GM23338 (cell line): ENCODE measurements at regions not wholly inside any gene's neighbourhood (a gene's known extent, or its start where the extent isn't known, plus 50 kb on each side); places are given as distances from the start of the nearest gene placed in this dataset.

ENCODE experiments used
- ATAC-seq: fragments of 200-7000 bp; cut with Tn5 transposase; 3 replicates; pipeline ENCODE4 v1.9.1; 2020
- DNase-seq: peaks from one replicate; pipeline ENCODE4 v3.0.0-alpha.2; 2015; ENCODE audit warnings: low spot score
- H2AFZ ChIP-seq: fragments of 200-600 bp; sonication (generic); 2 replicates; pipeline ENCODE4 v1.8.0; 2016; ENCODE audit warnings: antibody characterized with exemption, mild to moderate bottlenecking, moderate library complexity
- H3F3A ChIP-seq: fragments of 200-600 bp; sonication (generic); replicated peaks from 2 replicates; pipeline ENCODE4 v1.8.0; 2017; ENCODE audit warnings: antibody characterized with exemption, mixed run types, low read depth
- H3K27ac ChIP-seq: fragments of 200-600 bp; sonication (generic); 2 replicates; pipeline ENCODE4 v1.6.1; 2016; ENCODE audit warnings: low read depth
- H3K27me3 ChIP-seq: fragments of 200-600 bp; sonication (generic); 2 replicates; pipeline ENCODE4 v1.8.0; 2016; ENCODE audit warnings: mild to moderate bottlenecking, mixed run types, moderate library complexity; ENCODE audit not compliant: insufficient read depth
- H3K36me3 ChIP-seq: fragments of 200-600 bp; sonication (generic); 2 replicates; pipeline ENCODE4 v1.8.0; 2016; ENCODE audit warnings: mild to moderate bottlenecking; ENCODE audit not compliant: insufficient read depth
- H3K4me1 ChIP-seq: fragments of 200-600 bp; sonication (generic); 2 replicates; pipeline ENCODE4 v1.8.0; 2016; ENCODE audit warnings: mild to moderate bottlenecking, moderate library complexity; ENCODE audit not compliant: insufficient read depth
- H3K4me2 ChIP-seq: fragments of 200-600 bp; sonication (generic); 2 replicates; pipeline ENCODE4 v1.7.1; 2017; ENCODE audit warnings: mixed run types
- H3K4me3 ChIP-seq: fragments of 200-600 bp; sonication (generic); 2 replicates; pipeline ENCODE4 v1.6.1; 2016; ENCODE audit warnings: mixed run types
- H3K79me2 ChIP-seq: fragments of 200-600 bp; sonication (generic); replicated peaks from 2 replicates; pipeline ENCODE4 v1.8.0; 2017; ENCODE audit warnings: mild to moderate bottlenecking; ENCODE audit not compliant: insufficient read depth
- H3K9me2 ChIP-seq: fragments of 200-600 bp; sonication (generic); 2 replicates; pipeline ENCODE4 v1.8.0; 2017; ENCODE audit not compliant: insufficient read depth
- H4K20me1 ChIP-seq: fragments of 200-600 bp; sonication (generic); replicated peaks from 2 replicates; pipeline ENCODE4 v1.8.0; 2017; ENCODE audit warnings: mild to moderate bottlenecking; ENCODE audit not compliant: insufficient read depth
- H3K27ac Mint-ChIP-seq: 2 replicates; pipeline ENCODE4 v1.8.0; 2020; ENCODE audit warnings: inconsistent platforms, mild to moderate bottlenecking, moderate library complexity, mixed read lengths
- H3K27me3 Mint-ChIP-seq: 3 replicates; pipeline ENCODE4 v1.8.0; 2022; ENCODE audit warnings: low read depth, mild to moderate bottlenecking, moderate library complexity, mixed read lengths, inconsistent platforms; ENCODE audit not compliant: insufficient read depth, poor library complexity
- H3K36me3 Mint-ChIP-seq: 3 replicates; pipeline ENCODE4 v1.8.0; 2021; ENCODE audit warnings: low read depth, mild to moderate bottlenecking, inconsistent platforms, moderate library complexity, mixed read lengths
- H3K4me1 Mint-ChIP-seq: 3 replicates; pipeline ENCODE4 v1.8.0; 2020; ENCODE audit warnings: mild to moderate bottlenecking, inconsistent platforms, mixed read lengths
- H3K4me3 Mint-ChIP-seq: 3 replicates; pipeline ENCODE4 v1.8.0; 2021; ENCODE audit warnings: moderate library complexity, mild to moderate bottlenecking, inconsistent platforms, mixed read lengths
- H3K9me3 Mint-ChIP-seq: 3 replicates; pipeline ENCODE4 v1.8.0; 2020; ENCODE audit warnings: moderate library complexity, mild to moderate bottlenecking, inconsistent platforms, mixed read lengths
- CREB1 ChIP-seq: fragments of 250-450 bp; sonication (Bioruptor Pico); IDR thresholded peaks from 2 replicates; pipeline ENCODE4 v1.5.0; 2020; ENCODE audit warnings: low read depth, mild to moderate bottlenecking, moderate library complexity
- CTCF ChIP-seq, 2 experiments: fragments of 200-600 bp in 1 of 2; sonication (generic) in 1 of 2; conservative IDR thresholded peaks; 2 replicates each; pipeline versions ENCODE4 v1.5.1 to v1.6.1; 2016 to 2017; ENCODE audit warnings: antibody characterized with exemption in 2 of 2, low read depth in 2 of 2, mild to moderate bottlenecking in 2 of 2, moderate library complexity in 1 of 2
- EZH2 ChIP-seq: fragments of 200-600 bp; sonication (generic); IDR thresholded peaks from one replicate; pipeline ENCODE4 v1.8.0; 2017; ENCODE audit warnings: antibody characterized with exemption, mild to moderate bottlenecking, low read depth; ENCODE audit not compliant: unreplicated experiment
- EZH2phosphoT487 ChIP-seq: fragments of 200-600 bp; sonication (generic); IDR thresholded peaks from one replicate; pipeline ENCODE4 v1.8.1; 2018; ENCODE audit warnings: antibody characterized with exemption; ENCODE audit not compliant: unreplicated experiment
- JUNB ChIP-seq: IDR thresholded peaks from one replicate; pipeline ENCODE4 v1.6.1; 2016; ENCODE audit warnings: antibody characterized with exemption; ENCODE audit not compliant: unreplicated experiment
- NANOG ChIP-seq: IDR thresholded peaks from 2 replicates; pipeline ENCODE4 v1.6.1; 2016; ENCODE audit warnings: antibody characterized with exemption, borderline replicate concordance
- POLR2AphosphoS5 ChIP-seq: IDR thresholded peaks from 2 replicates; pipeline ENCODE4 v1.6.1; 2016; ENCODE audit warnings: antibody characterized with exemption, low read depth
- REST ChIP-seq: IDR thresholded peaks from one replicate; pipeline ENCODE4 v1.6.1; 2018; ENCODE audit warnings: antibody characterized with exemption; ENCODE audit not compliant: unreplicated experiment
- TF ChIP-seq, protein P1 (sequence below): IDR thresholded peaks from 2 replicates; pipeline ENCODE4 v1.6.1; 2016; ENCODE audit warnings: antibody characterized with exemption

GRCh38 chr2:16291226-16291625, 350.9 kb downstream of the MYCN start:
- Histone ChIP-seq H3K4me2 (no peak overlapping the region), H3K4me1 (no peaks in the 10 kb centered on the region), H3F3A (no peaks in the 10 kb centered on the region), H2AFZ (no peak overlapping the region), H4K20me1 (no peaks in the 10 kb centered on the region), H3K4me3 (no peak overlapping the region), H3K9me2 (peaks cover 4% of the 10 kb centered on the region; the same call in 1 of the 2 replicates), H3K27me3 (no peaks in the 10 kb centered on the region), H3K27ac (no peak overlapping the region), H3K79me2 (no peaks in the 10 kb centered on the region), H3K36me3 (no peaks in the 10 kb centered on the region)
- no peaks in the 10 kb centered on the region for H3K9me3 Mint-ChIP-seq
- DNase-seq (no peak), ATAC-seq (no peak)
- TF ChIP-seq EZH2 (no peak), POLR2AphosphoS5 (no peak), NANOG (no peak)
- H3K36me3 Mint-ChIP-seq = no peaks in the 10 kb centered on the region
- H3K27ac Mint-ChIP-seq = no peak overlapping the region
- no peak overlapping the region for H3K4me3 Mint-ChIP-seq
- H3K27me3 Mint-ChIP-seq = no peaks in the 10 kb centered on the region
- no peaks in the 10 kb centered on the region; the same call in 1 of the 3 replicates for H3K4me1 Mint-ChIP-seq

- H3K4me2 ChIP-seq = no peak overlapping the region
- Mint-ChIP-seq H3K36me3 (no peaks in the 10 kb centered on the region), H3K9me3 (no peaks in the 10 kb centered on the region), H3K4me3 (no peak overlapping the region), H3K4me1 (no peaks in the 10 kb centered on the region; the same call in 1 of the 3 replicates), H3K27ac (no peak overlapping the region), H3K27me3 (peaks cover 3% of the 10 kb centered on the region)
- H3K4me1 ChIP-seq = no peaks in the 10 kb centered on the region
- no peaks in the 10 kb centered on the region for H4K20me1 ChIP-seq
- H3K9me2 ChIP-seq = no peaks in the 10 kb centered on the region; the same call in 1 of the 2 replicates
- no peaks in the 10 kb centered on the region for H3K27me3 ChIP-seq
- H3K79me2 ChIP-seq = no peaks in the 10 kb centered on the region
- H3K36me3 ChIP-seq = no peaks in the 10 kb centered on the region
- H3K4me3 ChIP-seq = no peak overlapping the region
- no peak for TF ChIP-seq CTCF (conservative IDR thresholded peaks at IDR 0.05; ENCODE audit: low read depth in 2 of 2)
- no peak for TF ChIP-seq EZH2
- no peak for TF ChIP-seq CREB1
- TF ChIP-seq JUNB = no peak
- TF ChIP-seq REST = no peak
- TF ChIP-seq, protein P1, sequence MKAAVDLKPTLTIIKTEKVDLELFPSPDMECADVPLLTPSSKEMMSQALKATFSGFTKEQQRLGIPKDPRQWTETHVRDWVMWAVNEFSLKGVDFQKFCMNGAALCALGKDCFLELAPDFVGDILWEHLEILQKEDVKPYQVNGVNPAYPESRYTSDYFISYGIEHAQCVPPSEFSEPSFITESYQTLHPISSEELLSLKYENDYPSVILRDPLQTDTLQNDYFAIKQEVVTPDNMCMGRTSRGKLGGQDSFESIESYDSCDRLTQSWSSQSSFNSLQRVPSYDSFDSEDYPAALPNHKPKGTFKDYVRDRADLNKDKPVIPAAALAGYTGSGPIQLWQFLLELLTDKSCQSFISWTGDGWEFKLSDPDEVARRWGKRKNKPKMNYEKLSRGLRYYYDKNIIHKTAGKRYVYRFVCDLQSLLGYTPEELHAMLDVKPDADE = no peak
- no peak for TF ChIP-seq EZH2phosphoT487
- ATAC-seq = no peak
- H3K27ac ChIP-seq = no peak overlapping the region
- H3F3A ChIP-seq = no peaks in the 10 kb centered on the region
- DNase-seq = no peak
- H2AFZ ChIP-seq = no peak overlapping the region
Measured at GRCh38 chr2:16290311-16291020, 350.1 kb downstream of the MYCN start.
